T-helper 17 cell (primary cell): ENCODE measurements at regions not wholly inside any gene's neighbourhood (a gene's known extent, or its start where the extent isn't known, plus 50 kb on each side); places are given as distances from the start of the nearest gene placed in this dataset.
"Not testable (repeated sequence)": the region's sequence is repeated elsewhere in the genome, so short reads cannot be mapped to it uniquely, and the experiment has no call there.

Source experiments
- ATAC-seq: fragments of 150-1000 bp; cut with Tn5 transposase; 2 replicates; pipeline ENCODE4 v1.10.0; 2021; ENCODE audit warnings: mild to moderate bottlenecking, moderate library complexity
- DNase-seq, 3 donors: peaks; one replicate each; pipeline versions ENCODE4 v3.0.0 to v3.0.0-alpha.2; 2020 to 2021
- H3K9me3 ChIP-seq: one replicate; pipeline ENCODE4 v1.7.0; 2013; ENCODE audit warnings: low read length, mild to moderate bottlenecking; ENCODE audit not compliant: control insufficient read depth, poor library complexity, severe bottlenecking
- H3K27ac Mint-ChIP-seq: one replicate; pipeline ENCODE4 v1.8.0; 2022; ENCODE audit warnings: mild to moderate bottlenecking, moderate library complexity, mixed read lengths
- H3K27me3 Mint-ChIP-seq: one replicate; pipeline ENCODE4 v1.8.0; 2022; ENCODE audit warnings: mixed read lengths
- H3K36me3 Mint-ChIP-seq: one replicate; pipeline ENCODE4 v1.8.0; 2022; ENCODE audit warnings: low read depth, mixed read lengths
- H3K4me1 Mint-ChIP-seq: one replicate; pipeline ENCODE4 v1.8.0; 2022; ENCODE audit warnings: mild to moderate bottlenecking, mixed read lengths
- H3K4me3 Mint-ChIP-seq: one replicate; pipeline ENCODE4 v1.8.0; 2022; ENCODE audit warnings: mild to moderate bottlenecking, moderate library complexity, mixed read lengths

- ATAC-seq (no peak), DNase-seq (no peak)
- H3K27me3 Mint-ChIP-seq, result no peaks in the 10 kb centered on the region
- H3K27ac Mint-ChIP-seq, result no peak overlapping the region
- no peaks in the 10 kb centered on the region for H3K36me3 Mint-ChIP-seq
- no peaks in the 10 kb centered on the region for H3K4me1 Mint-ChIP-seq
- H3K9me3 ChIP-seq, result no peaks in the 10 kb centered on the region
- H3K4me3 Mint-ChIP-seq, result no peak overlapping the region
These were observed 1532.0 kb downstream of the PCDH18 start for GRCh38 chr4:136000246-136000645.

GRCh38 chr4:135994360-135994759 lies 1537.9 kb downstream of the PCDH18 start:
- no peak overlapping the region for H3K27ac Mint-ChIP-seq
- DNase-seq, result no peak
- H3K36me3 Mint-ChIP-seq, result no peaks in the 10 kb centered on the region
- H3K27me3 Mint-ChIP-seq, result no peaks in the 10 kb centered on the region
- no peak overlapping the region for H3K4me3 Mint-ChIP-seq
- H3K4me1 Mint-ChIP-seq, result no peaks in the 10 kb centered on the region
- no peaks in the 10 kb centered on the region for H3K9me3 ChIP-seq
- ATAC-seq, result no peak

DNA sequence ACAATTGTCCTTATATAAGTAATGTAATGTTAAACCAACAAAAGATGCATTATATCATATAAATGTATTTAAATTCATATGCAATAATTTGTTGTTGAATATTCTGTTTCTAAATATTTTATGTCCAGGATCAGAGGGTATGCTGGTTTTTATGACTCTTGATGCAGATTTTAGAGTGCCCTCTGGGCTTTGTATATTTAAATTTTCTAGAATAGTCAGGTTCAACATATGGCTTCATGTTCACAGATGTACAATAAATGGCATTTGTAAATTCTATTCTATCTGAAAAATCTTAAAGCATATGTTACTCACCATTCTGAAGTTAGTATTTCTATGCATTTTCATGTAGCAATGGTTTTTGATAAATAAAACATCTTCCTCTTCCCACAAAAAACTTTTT lies 1555.4 kb downstream of the PCDH18 start:
- DNase-seq, result no peak

GRCh38 chr4:135966936-135967335 lies 1565.4 kb downstream of the PCDH18 start:
- H3K4me3 Mint-ChIP-seq, result no peak overlapping the region
- H3K9me3 ChIP-seq, result no peaks in the 10 kb centered on the region
- ATAC-seq (no peak), DNase-seq (no peak)
- no peaks in the 10 kb centered on the region for H3K4me1 Mint-ChIP-seq
- H3K27me3 Mint-ChIP-seq, result no peaks in the 10 kb centered on the region
- H3K36me3 Mint-ChIP-seq, result no peaks in the 10 kb centered on the region
- H3K27ac Mint-ChIP-seq, result no peak overlapping the region

More for the DNA sequence above, 1555.4 kb downstream of the PCDH18 start:
- ATAC-seq, result no peak
- no peaks in the 10 kb centered on the region for H3K27me3 Mint-ChIP-seq
- H3K36me3 Mint-ChIP-seq, result no peaks in the 10 kb centered on the region
- H3K4me1 Mint-ChIP-seq, result no peaks in the 10 kb centered on the region
- H3K9me3 ChIP-seq, result no peaks in the 10 kb centered on the region
- H3K27ac Mint-ChIP-seq, result no peak overlapping the region
- H3K4me3 Mint-ChIP-seq, result no peak overlapping the region

DNA sequence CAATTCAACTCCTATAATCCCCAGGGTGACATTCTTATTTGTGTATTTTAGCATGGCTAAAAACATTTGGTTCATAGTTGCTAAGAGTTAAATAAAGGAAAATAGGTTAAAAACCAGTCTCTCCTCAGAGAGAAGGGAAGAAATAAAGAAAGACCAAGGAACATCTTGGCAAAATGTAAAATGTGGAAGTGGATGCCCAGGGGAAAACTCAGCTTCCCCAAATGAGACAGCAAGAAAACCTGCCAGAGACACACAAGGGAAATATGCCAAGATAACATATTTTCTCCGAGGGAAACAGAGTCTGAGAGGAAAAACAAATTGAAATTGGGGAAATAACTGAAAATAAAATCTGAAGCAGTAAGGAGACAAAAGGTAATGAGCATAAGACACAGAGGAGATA lies 1569.3 kb downstream of the PCDH18 start:
- H3K9me3 ChIP-seq, result peaks cover 3% of the 10 kb centered on the region
- H3K4me1 Mint-ChIP-seq, result no peaks in the 10 kb centered on the region
- ATAC-seq, result no peak
- no peak overlapping the region for H3K4me3 Mint-ChIP-seq
- H3K27ac Mint-ChIP-seq, result no peak overlapping the region
- DNase-seq, result no peak
- H3K36me3 Mint-ChIP-seq, result no peaks in the 10 kb centered on the region
- H3K27me3 Mint-ChIP-seq, result no peaks in the 10 kb centered on the region

- H3K27ac Mint-ChIP-seq, result no peak overlapping the region
These were observed 1582.4 kb downstream of the PCDH18 start for GRCh38 chr4:135949931-135950330.

GRCh38 chr4:135948797-135949196 lies 1583.5 kb downstream of the PCDH18 start:
- ATAC-seq (no peak), DNase-seq (no peak)
- H3K36me3 Mint-ChIP-seq, result no peaks in the 10 kb centered on the region
- no peaks in the 10 kb centered on the region for H3K27me3 Mint-ChIP-seq
- no peak overlapping the region for H3K27ac Mint-ChIP-seq
- no peaks in the 10 kb centered on the region for H3K4me1 Mint-ChIP-seq
- H3K4me3 Mint-ChIP-seq, result no peak overlapping the region
- H3K9me3 ChIP-seq, result no peaks in the 10 kb centered on the region

More at GRCh38 chr4:135949931-135950330, 1582.4 kb downstream of the PCDH18 start:
- H3K4me3 Mint-ChIP-seq, result no peak overlapping the region
- ATAC-seq, result no peak
- no peaks in the 10 kb centered on the region for H3K36me3 Mint-ChIP-seq
- H3K9me3 ChIP-seq, result no peaks in the 10 kb centered on the region
- no peak for DNase-seq
- H3K4me1 Mint-ChIP-seq, result no peaks in the 10 kb centered on the region
- H3K27me3 Mint-ChIP-seq, result no peaks in the 10 kb centered on the region

DNA sequence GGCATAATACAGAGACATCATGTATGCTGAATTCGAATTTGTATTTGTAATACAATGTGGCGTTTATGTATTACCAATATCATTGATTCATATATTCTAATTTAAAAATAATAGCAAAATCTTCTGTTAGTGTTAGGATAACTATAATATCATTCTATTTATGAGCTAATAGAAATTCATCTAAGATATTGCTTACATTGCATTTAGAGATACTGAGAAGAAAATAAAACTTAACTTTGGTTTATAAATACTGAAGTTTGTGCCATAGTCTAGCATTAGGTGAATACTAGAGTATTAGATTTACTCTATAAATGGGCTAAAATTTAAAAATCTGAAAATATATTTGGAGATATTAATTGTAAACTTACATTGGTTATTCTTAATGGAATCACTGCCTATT lies 1590.6 kb downstream of the PCDH18 start:
- no peaks in the 10 kb centered on the region for H3K4me1 Mint-ChIP-seq
- no peaks in the 10 kb centered on the region for H3K27me3 Mint-ChIP-seq
- H3K36me3 Mint-ChIP-seq, result no peaks in the 10 kb centered on the region
- no peak overlapping the region for H3K4me3 Mint-ChIP-seq
- ATAC-seq, result no peak
- no peak overlapping the region for H3K27ac Mint-ChIP-seq
- H3K9me3 ChIP-seq, result no peaks in the 10 kb centered on the region
- no peak for DNase-seq

- no peak overlapping the region for H3K27ac Mint-ChIP-seq
- H3K4me3 Mint-ChIP-seq, result no peak overlapping the region
- no peaks in the 10 kb centered on the region for H3K4me1 Mint-ChIP-seq
- H3K27me3 Mint-ChIP-seq, result no peaks in the 10 kb centered on the region
- DNase-seq (no peak), ATAC-seq (no peak)
- H3K36me3 Mint-ChIP-seq, result no peaks in the 10 kb centered on the region
- no peaks in the 10 kb centered on the region for H3K9me3 ChIP-seq
These were observed 1598.3 kb downstream of the PCDH18 start for GRCh38 chr4:135934026-135934425.

GRCh38 chr4:135927651-135928050 lies 1604.6 kb downstream of the PCDH18 start:
- no peaks in the 10 kb centered on the region for H3K36me3 Mint-ChIP-seq

DNA sequence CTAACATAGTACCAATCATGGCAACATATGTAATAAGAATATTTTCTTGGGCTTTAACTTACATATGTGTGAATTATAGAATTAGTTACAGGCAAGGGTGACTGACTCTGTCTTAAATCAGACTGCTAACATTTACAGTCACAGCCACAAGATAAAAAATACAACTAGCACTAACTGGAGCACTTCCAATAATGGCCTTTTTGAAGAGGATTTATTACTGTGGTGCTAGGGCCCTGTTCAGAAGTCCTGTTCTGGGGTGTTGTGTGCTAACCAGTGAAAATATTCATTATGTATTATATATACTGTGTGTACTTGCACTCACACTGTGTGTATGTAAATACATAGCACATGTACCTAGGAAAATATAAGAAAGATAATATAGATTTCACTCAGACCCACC lies 1611.2 kb downstream of the PCDH18 start:
- H3K27ac Mint-ChIP-seq, result no peak overlapping the region
- no peak overlapping the region for H3K4me3 Mint-ChIP-seq
- H3K27me3 Mint-ChIP-seq, result no peaks in the 10 kb centered on the region
- ATAC-seq (no peak), DNase-seq (no peak)
- H3K4me1 Mint-ChIP-seq, result no peaks in the 10 kb centered on the region
- no peaks in the 10 kb centered on the region for H3K9me3 ChIP-seq
- no peaks in the 10 kb centered on the region for H3K36me3 Mint-ChIP-seq

More at GRCh38 chr4:135927651-135928050, 1604.6 kb downstream of the PCDH18 start:
- ATAC-seq (no peak), DNase-seq (no peak)
- no peak overlapping the region for H3K27ac Mint-ChIP-seq
- no peaks in the 10 kb centered on the region for H3K27me3 Mint-ChIP-seq
- no peak overlapping the region for H3K4me3 Mint-ChIP-seq
- no peaks in the 10 kb centered on the region for H3K9me3 ChIP-seq
- no peaks in the 10 kb centered on the region for H3K4me1 Mint-ChIP-seq

GRCh38 chr4:135917011-135917410 lies 1615.3 kb downstream of the PCDH18 start:
- no peak for ATAC-seq

DNA sequence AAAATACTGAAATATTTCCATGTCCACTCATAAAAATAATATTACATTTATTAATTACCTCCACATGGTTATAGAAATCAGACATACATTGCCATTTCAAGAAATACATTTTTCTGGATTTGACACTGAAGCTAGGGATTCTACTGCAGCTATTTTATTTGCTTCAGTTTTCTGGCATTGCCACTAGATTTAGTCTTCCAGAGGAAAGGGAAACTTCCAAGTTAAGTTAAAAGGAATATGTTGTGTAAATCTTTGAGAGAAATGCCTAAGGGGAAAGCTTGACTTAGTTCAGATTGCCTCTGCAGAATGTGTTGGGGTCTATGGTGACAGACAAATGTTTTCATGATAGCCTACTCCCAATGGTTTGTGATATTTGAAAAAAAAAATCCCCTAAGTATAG lies 1631.3 kb downstream of the PCDH18 start:
- H3K27me3 Mint-ChIP-seq, result no peaks in the 10 kb centered on the region
- no peaks in the 10 kb centered on the region for H3K36me3 Mint-ChIP-seq
- no peaks in the 10 kb centered on the region for H3K9me3 ChIP-seq
- H3K4me1 Mint-ChIP-seq, result no peaks in the 10 kb centered on the region
- no peak overlapping the region for H3K4me3 Mint-ChIP-seq
- DNase-seq, result no peak
- no peak for ATAC-seq
- no peak overlapping the region for H3K27ac Mint-ChIP-seq

More at GRCh38 chr4:135917011-135917410, 1615.3 kb downstream of the PCDH18 start:
- H3K36me3 Mint-ChIP-seq, result no peaks in the 10 kb centered on the region
- H3K27me3 Mint-ChIP-seq, result no peaks in the 10 kb centered on the region
- no peaks in the 10 kb centered on the region for H3K4me1 Mint-ChIP-seq
- no peak overlapping the region for H3K27ac Mint-ChIP-seq
- H3K4me3 Mint-ChIP-seq, result no peak overlapping the region
- no peak for DNase-seq
- H3K9me3 ChIP-seq, result no peaks in the 10 kb centered on the region

GRCh38 chr4:135864304-135864703 lies 1662.7 kb upstream of the PABPC4L start:
- not testable (repeated sequence) for H3K4me3 Mint-ChIP-seq, H3K27me3 Mint-ChIP-seq, H3K27ac Mint-ChIP-seq, DNase-seq, H3K36me3 Mint-ChIP-seq, ATAC-seq, H3K4me1 Mint-ChIP-seq, H3K9me3 ChIP-seq
